GM12873 (cell line): ENCODE measurements at regions not wholly inside any gene's neighbourhood (a gene's known extent, or its start where the extent isn't known, plus 50 kb on each side); places are given as distances from the start of the nearest gene placed in this dataset.

Experiments
- TF ChIP-seq, protein P1 (sequence below): IDR thresholded peaks from 2 replicates; pipeline ENCODE4 v1.5.1; 2012; ENCODE audit warnings: low read depth, mild to moderate bottlenecking, moderate library complexity, low read length, control low read depth; ENCODE audit not compliant: insufficient read depth; ENCODE audit errors: missing control alignments

DNA sequence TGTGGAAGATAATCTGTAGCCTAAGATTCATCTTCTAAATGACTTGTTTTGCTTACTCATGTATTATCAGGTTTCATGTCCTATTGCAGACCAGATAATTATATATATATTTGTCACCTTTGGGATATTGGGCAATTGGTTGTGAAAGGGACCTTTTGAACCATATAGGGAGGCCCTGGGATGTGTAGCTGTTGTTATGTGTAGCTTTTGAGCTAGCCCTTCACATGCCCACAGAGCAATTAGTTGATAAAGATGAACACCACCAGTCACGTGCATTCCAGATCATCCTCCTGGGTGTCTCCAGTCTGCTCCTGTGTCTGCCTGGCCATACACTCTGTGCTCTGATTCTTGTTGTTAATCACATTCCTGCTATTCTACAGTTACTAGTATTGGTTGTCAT, 431.2 kb upstream of the FBXO33 start:
- TF ChIP-seq, protein P1, sequence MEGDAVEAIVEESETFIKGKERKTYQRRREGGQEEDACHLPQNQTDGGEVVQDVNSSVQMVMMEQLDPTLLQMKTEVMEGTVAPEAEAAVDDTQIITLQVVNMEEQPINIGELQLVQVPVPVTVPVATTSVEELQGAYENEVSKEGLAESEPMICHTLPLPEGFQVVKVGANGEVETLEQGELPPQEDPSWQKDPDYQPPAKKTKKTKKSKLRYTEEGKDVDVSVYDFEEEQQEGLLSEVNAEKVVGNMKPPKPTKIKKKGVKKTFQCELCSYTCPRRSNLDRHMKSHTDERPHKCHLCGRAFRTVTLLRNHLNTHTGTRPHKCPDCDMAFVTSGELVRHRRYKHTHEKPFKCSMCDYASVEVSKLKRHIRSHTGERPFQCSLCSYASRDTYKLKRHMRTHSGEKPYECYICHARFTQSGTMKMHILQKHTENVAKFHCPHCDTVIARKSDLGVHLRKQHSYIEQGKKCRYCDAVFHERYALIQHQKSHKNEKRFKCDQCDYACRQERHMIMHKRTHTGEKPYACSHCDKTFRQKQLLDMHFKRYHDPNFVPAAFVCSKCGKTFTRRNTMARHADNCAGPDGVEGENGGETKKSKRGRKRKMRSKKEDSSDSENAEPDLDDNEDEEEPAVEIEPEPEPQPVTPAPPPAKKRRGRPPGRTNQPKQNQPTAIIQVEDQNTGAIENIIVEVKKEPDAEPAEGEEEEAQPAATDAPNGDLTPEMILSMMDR = no peak

DNA sequence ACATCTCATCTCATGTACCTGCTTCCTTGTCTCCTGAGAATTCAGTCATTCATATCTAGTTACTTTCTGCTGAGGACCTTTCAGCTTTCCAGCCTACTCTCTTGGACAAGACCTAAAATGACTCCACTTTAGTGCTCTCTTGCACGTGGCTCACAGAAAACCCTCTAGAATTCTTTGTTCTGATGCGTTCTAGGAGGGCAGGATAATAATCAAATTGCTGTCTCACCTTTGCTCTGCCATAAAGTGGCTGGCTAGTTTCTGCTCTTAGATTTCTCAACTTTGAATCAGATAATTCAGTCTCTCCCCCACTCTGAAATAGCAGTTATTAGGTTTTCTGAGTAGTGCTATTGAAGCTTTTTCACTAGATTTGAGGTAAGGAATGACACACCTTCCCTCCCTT, 429.5 kb upstream of the FBXO33 start:
- TF ChIP-seq, protein P1 = no peak

DNA sequence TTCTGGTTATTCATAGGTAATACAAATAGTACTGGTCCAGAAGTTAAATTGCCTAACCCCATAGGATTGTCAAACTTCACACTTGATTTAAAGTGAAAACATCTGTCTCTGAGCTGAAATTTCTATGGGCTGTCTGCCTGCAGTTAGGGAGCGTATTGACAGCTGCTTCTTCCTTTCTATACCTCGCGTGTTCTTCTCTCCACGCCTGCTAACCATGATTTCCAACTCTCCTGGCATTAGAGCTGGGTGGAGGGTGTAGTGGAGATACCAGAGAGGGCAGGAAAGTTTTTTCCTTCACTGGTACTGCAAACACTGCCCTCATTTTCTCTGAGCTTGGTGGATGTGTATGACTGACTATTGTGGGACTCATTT, 429.0 kb upstream of the FBXO33 start:
- TF ChIP-seq, protein P1 = no peak

DNA sequence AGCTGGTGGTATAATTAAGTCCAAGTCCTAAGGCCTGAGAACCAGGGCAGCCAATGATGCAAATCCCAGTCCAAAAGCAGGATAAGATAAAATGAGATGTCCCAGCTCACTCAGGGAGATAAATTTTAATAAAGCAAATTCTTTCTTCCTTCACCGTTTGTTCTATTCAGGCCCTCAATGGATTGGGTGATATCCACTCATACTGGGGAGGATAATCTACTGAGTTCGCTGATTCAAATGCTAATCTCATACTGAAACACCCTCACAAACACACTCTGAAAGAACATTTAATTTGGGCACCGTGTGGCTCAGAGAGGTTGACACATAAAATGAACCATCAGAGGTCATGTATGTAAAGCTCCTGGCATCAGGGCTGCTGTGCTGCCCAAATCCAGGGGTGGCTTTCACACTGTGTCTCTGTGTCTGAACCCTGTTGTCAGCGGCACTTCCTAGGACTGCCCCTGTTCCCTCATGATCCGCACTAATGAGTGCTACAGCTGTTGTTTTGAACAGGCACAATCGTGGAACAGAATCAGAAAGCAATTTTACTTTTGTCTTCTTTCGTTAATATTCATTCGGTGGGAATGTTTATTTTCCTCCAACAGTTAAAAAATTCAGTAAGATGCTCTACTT, 428.5 kb upstream of the FBXO33 start:
- TF ChIP-seq, protein P1 = no peak

DNA sequence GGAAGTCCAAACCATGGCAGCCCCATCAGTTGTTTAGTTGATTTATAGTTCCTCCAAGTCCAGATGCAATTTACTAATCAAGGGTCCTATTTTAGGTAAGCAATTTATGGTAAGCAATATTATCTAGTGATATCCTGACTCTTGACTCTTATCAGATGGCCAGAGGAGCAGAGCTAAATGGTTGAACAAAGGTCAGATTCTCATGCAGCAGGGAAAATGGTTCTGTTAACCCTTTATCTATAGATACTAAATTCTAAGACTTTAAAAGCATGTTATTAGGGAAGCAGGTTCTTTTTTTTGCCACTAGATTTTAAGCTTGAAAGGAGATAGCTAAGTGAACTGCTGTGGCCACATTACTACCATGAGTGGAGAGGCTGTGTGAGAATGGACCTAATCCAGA, 427.1 kb upstream of the FBXO33 start:
- TF ChIP-seq, protein P1 = no peak

DNA sequence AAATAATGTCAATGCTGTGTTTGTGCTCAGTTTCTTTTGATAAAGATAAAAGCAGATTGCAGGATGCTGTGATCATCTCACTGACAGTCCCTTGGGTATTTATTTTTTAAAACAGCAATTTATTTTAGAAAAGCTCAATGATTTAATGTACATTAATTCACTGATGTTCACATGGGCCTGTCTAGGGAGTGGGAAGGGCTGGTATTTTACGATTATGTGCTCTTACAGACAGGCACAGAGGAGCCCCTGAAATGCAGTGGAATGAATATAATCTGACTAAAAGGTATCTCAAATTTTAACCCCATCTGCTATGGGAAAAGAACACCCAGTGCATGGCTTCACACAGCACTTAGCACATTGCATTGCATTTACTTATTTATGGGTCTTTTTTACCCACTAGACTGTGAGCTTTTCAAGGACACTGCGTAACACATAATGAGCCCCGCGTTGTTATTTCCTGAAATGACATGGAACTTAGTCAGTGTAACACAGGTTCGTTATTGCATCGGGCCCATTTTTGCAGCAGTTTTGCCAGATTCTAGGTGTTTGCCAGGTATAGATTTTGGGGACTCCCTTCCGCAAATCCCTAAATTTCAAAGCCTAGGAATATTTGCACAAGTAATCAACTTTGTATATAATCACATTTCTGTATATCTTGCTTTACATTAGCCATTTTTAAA, 425.3 kb upstream of the FBXO33 start:
- TF ChIP-seq, protein P1 = no peak

DNA sequence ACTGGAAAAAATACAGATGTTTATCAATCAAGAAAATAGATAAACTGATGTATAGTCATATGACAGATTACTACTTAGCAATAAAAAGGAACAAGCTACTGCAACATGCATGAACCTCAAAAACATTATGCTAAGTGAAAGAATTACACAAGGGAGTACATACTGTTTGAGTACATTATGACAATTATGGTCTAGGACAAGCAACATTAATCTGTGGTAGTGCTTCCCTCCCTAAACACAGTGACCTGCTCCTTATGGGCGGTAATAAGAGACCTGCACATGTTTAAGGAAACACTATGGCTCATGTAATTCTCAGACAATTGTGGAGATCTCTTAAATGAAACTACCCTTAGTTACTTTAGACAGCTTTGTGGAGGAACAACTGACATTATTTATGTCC, 421.2 kb upstream of the FBXO33 start:
- TF ChIP-seq, protein P1 = no peak
